T1000 (cell line): ENCODE measurements at regions not wholly inside any gene's neighbourhood (a gene's known extent, or its start where the extent isn't known, plus 50 kb on each side); places are given as distances from the start of the nearest gene placed in this dataset.
"Not testable (repeated sequence)": the region's sequence is repeated elsewhere in the genome, so short reads cannot be mapped to it uniquely, and the experiment has no call there.

Source experiments
- DNase-seq: peaks from one replicate; lab custom pipeline; 2025; ENCODE audit warnings: mixed read lengths; lab: John Stamatoyannopoulos, UW

- DNase-seq = no peak
These were observed 1209.3 kb downstream of the FSCB start for GRCh38 chr14:43297794-43298193.

- not testable (repeated sequence) for DNase-seq
These were observed 1211.0 kb downstream of the FSCB start for GRCh38 chr14:43296061-43296460.

GRCh38 chr14:43285575-43285974 is 1221.5 kb downstream of the FSCB start:
- DNase-seq = no peak

GRCh38 chr14:43260056-43260455 is 1247.0 kb downstream of the FSCB start:
- no peak for DNase-seq

- DNase-seq = no peak
These were observed 1248.7 kb downstream of the FSCB start for GRCh38 chr14:43258396-43258795.

- DNase-seq = not testable (repeated sequence)
These were observed 1250.1 kb downstream of the FSCB start for GRCh38 chr14:43256996-43257395.

- no peak for DNase-seq
These were observed 1254.2 kb downstream of the FSCB start for GRCh38 chr14:43252866-43253265.

- DNase-seq = no peak
These were observed 1257.5 kb downstream of the FSCB start for GRCh38 chr14:43249591-43249990.

- no peak for DNase-seq
These were observed 1258.0 kb downstream of the FSCB start for GRCh38 chr14:43249116-43249515.

GRCh38 chr14:43247877-43248276 is 1259.2 kb downstream of the FSCB start:
- no peak for DNase-seq

GRCh38 chr14:43244142-43244625 is 1262.9 kb downstream of the FSCB start:
- no peak for DNase-seq

GRCh38 chr14:43243168-43243567 is 1263.9 kb downstream of the FSCB start:
- no peak for DNase-seq

GRCh38 chr14:43232261-43232660 is 1274.8 kb downstream of the FSCB start:
- no peak for DNase-seq

- DNase-seq = no peak
These were observed 1291.6 kb downstream of the FSCB start for GRCh38 chr14:43215524-43215923.

GRCh38 chr14:43207189-43207588 is 1299.9 kb downstream of the FSCB start:
- no peak for DNase-seq

- no peak for DNase-seq
These were observed 1302.3 kb downstream of the FSCB start for GRCh38 chr14:43204816-43205215.

GRCh38 chr14:43200519-43200918 is 1306.6 kb downstream of the FSCB start:
- DNase-seq = no peak

GRCh38 chr14:43198465-43198864 is 1308.6 kb downstream of the FSCB start:
- no peak for DNase-seq

GRCh38 chr14:43184540-43184939 is 1322.5 kb downstream of the FSCB start:
- DNase-seq = no peak

GRCh38 chr14:43183916-43184315 is 1323.2 kb downstream of the FSCB start:
- no peak for DNase-seq

- DNase-seq = no peak
These were observed 1331.2 kb downstream of the FSCB start for GRCh38 chr14:43175896-43176295.

- no peak for DNase-seq
These were observed 1334.1 kb downstream of the FSCB start for GRCh38 chr14:43172899-43173548.

- DNase-seq = no peak
These were observed 1337.4 kb downstream of the FSCB start for GRCh38 chr14:43169722-43170121.

- DNase-seq = no peak
These were observed 1338.6 kb downstream of the FSCB start for GRCh38 chr14:43168371-43168925.
